GM08714 (cell line): ENCODE measurements at regions not wholly inside any gene's neighbourhood (a gene's known extent, or its start where the extent isn't known, plus 50 kb on each side); places are given as distances from the start of the nearest gene placed in this dataset.

Source experiments
- H3K4me3 ChIP-seq: fragments of 200-500 bp; sonication (Bioruptor generic); 2 replicates; pipeline ENCODE4 v1.5.1; 2014; ENCODE audit warnings: mild to moderate bottlenecking, low read length, inconsistent platforms
- ZNF274 ChIP-seq: IDR thresholded peaks from 2 replicates; pipeline ENCODE4 v1.6.1; 2012; ENCODE audit warnings: mild to moderate bottlenecking, low read depth, low read length

DNA sequence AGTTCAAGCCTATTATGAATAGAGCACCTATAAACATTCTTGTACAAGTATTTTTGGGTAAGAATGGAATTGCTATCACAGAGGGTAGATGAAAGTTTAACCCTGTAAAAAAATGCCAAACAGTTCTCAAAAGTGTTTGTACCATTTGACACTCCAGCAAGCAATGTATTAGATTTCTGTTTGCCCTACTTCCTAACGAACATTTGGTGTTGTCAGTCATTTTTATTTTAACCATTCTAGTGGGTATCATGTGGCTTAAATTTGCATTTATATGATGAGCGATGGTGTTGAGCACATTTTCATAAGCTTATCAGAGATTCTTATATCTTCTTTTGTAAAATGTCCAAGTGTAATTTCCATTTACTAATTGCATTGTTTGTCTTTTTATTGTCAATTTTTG, 608.2 kb upstream of the ACVR2A start:
- TF ChIP-seq ZNF274, result no peak
- H3K4me3 ChIP-seq, result no peak overlapping the region

DNA sequence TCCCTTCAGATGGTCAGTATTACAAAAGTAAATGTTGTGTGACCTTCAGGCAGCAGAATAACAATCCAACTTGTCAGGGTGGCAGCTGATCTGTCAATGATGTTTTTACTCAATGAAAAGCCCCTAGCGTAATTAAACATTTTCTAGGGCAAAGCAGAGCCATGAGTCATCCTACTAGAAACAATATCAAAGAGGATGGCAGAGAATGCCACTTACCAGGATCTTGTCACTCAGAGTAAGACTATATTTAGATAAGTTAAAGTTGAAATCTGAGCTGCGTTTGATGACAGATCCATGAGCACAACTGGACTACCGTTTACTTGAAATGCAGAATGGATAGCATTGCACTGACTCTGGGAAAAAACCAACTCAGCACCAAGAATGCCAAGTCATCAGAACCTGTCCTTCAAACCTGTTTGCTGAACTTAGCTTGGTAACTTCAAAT, 612.6 kb upstream of the ACVR2A start:
- no peak for TF ChIP-seq ZNF274

DNA sequence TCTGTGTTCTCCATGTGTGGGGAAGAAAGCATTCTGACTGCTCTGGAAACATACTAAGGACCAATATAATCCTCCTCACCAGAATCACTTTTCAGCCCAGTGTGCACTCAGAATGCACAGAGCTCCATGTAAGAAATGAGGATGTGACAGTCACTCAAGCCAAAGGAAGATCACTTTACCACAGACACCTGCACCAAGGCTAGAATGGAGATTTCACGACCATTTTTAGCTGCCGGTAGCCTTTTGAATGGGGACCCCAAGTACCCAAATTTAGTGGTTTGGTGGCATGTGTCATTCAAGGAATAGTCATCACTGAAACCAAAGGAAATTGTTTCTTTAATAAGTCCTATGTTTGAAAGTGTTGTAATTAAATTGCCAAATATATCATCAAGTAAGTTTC, 613.2 kb upstream of the ACVR2A start:
- TF ChIP-seq ZNF274, result no peak
- no peak overlapping the region for H3K4me3 ChIP-seq

More for the DNA sequence above, 612.6 kb upstream of the ACVR2A start:
- H3K4me3 ChIP-seq, result no peak overlapping the region

DNA sequence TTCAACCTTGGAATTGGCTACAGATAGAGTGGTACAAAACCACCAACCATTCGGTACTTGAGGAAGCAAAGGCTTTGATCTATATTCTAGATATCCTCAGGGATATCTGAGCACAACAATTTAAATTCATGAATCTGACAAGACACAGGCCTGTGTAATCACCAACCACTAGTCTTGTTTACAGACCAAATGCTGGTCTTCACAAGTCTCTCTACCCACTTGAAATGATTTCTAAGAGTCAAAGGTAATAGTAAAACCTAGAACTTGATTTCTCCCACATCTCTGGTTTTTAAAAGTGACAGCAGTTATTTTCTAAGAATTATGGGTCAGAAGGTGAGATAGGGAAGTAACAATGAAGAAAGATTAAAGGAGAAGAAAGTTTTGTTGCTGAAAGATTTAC, 613.7 kb upstream of the ACVR2A start:
- H3K4me3 ChIP-seq, result no peak overlapping the region
- no peak for TF ChIP-seq ZNF274

DNA sequence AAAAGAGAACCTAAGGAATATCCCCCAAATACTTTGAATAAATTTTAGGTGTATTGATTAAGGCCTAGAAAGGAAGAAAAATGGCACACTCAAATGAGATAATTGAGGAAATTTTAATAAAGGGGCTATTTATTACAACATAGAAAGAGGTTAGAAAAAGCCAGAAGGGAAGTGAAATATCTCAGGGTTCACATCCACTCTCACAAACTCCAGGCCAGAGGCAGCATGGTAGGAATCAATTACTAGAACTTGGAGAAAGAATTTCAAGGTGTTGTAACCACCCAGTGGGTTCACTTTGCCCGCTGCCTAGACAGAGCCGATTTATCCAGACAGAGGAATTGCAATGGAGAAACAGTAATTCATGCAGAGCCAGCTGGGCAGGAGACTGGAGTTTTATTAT, 617.5 kb upstream of the ACVR2A start:
- TF ChIP-seq ZNF274, result no peak
- no peak overlapping the region for H3K4me3 ChIP-seq

DNA sequence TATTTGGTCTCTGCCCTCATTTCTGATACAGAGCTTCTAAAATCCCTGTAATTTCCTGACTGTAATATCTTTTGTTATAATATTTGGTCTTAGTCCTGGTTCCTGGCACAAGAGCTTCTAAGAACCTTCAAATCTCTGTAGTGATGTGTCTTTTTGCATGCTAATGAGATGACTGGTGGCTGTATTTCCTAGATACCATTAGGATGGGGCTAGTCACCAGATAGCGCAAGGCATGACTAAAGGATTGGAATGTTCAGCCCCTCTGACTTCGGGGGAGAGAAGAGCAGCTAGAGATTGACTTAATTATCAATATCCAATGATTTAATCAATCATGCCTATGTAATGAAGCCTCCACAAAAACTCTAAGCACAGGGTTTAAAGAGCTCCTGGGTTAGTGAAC, 620.8 kb upstream of the ACVR2A start:
- no peak overlapping the region for H3K4me3 ChIP-seq
- no peak for TF ChIP-seq ZNF274

DNA sequence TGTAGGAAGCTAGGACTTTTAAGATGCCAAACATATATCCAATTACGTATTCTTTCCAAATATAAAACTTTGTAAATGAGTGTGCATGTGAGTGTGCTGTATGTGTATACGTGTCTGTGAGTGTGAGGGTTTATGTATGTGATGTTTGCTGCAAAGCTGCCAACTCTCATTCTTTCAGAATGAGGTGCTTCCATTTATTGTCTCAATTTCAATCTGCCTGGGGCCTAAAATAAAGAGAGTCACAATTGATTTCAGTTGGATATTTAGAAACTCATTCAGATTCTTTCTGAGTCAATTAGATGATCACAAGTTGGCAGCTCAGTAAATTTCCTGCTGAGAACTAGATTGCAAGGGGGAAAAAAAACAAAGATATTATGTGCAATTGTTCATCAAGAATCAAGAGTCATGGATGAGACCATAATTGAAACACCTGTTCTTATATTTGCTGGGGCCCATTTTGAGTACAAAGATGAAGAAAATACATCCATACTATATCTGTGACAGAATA, 621.2 kb upstream of the ACVR2A start:
- no peak for TF ChIP-seq ZNF274
- H3K4me3 ChIP-seq, result no peak overlapping the region

DNA sequence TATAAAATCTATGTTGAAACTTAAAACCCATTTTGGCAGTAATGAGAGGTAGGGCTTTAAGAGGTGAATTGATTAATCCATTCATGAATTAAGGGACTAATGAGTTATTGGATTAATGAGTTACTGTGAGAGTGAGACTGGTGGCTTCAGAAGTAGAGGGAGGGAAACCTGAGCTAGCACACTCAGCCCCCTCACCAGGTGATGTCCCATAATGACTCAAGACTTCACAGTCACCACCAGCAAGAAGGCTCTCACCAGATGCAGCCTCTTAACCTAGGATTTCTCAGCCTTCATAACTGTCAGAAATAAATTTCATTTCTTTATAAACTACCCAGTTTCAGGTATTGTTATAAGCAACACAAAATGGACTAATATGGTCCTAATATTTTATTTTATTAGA, 621.7 kb upstream of the ACVR2A start:
- TF ChIP-seq ZNF274, result no peak
- H3K4me3 ChIP-seq, result no peak overlapping the region

DNA sequence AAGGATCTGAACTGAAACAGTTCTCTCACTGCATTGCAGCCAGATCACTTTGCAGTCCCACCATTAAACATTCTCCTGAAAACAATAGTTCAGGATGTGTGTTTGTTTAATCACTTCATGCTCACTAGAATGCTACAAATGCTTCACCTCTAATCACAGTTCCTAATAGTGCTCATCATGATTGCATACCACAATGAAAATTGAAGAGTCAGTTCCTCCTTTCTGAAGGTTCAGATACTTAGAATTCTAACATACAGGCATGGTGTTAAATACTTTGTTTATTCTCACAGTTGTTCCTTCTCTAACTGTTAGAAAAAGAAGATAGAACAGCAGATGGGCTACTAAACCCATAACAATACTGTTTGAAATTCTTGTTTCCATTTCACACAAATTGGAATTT, 622.3 kb upstream of the ACVR2A start:
- H3K4me3 ChIP-seq, result no peak overlapping the region
- no peak for TF ChIP-seq ZNF274

DNA sequence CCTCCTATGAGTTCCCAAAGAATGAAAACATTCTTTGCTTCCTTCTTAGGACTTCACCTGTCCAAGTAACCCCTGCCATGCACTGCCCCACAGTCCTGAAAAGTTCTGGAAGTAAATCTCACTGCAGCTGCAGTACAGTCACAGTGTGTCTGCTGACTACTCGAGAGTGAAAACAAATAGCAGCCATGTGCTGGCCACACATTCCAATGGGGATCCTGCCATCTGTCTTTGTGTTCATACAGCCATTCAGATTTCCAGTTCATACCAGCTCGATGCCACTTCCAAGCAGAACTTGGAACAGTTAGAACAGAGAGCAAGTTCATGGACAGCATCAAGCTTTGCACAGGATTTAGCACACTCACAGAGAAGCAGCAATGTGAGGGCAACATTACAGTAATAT, 629.9 kb upstream of the ACVR2A start:
- no peak for TF ChIP-seq ZNF274
- no peak overlapping the region for H3K4me3 ChIP-seq

DNA sequence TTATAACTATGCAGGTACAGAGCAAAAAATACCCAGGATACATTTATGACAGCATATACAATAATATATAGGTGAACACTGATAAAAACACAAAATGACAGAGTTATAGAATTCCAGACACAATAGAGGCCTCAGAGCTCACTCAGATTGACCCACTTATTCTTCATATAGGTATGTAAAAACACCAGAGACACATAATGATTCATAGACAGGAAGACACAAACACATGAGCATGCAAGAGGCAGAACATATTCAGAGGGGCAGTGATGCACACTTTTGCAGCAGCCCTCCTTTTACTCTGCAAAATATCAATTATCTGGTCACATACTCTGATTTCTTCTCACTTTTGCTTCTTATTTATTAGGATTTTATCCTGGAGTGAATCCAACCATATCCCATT, 633.3 kb upstream of the ACVR2A start:
- H3K4me3 ChIP-seq, result no peak overlapping the region
- TF ChIP-seq ZNF274, result no peak

DNA sequence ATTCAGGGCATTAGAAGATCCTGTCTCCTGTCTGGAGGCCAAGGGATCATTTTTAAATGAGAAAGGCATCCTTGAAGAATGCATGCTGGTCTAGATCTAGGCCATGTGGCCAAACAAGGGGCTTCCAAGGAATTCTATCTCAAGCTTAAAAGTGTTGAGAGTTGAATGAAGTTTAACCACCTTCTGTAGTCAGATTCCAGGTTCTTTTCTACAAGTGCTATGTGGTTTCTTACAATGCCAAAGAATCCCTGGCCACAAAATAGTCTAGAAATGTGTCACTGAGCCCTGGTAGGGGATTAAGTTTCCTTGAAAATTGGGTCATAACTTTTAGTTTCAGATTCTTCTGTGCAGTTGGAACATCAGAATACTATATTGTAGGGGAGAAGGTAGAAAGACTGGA, 640.7 kb upstream of the ACVR2A start:
- TF ChIP-seq ZNF274, result no peak

DNA sequence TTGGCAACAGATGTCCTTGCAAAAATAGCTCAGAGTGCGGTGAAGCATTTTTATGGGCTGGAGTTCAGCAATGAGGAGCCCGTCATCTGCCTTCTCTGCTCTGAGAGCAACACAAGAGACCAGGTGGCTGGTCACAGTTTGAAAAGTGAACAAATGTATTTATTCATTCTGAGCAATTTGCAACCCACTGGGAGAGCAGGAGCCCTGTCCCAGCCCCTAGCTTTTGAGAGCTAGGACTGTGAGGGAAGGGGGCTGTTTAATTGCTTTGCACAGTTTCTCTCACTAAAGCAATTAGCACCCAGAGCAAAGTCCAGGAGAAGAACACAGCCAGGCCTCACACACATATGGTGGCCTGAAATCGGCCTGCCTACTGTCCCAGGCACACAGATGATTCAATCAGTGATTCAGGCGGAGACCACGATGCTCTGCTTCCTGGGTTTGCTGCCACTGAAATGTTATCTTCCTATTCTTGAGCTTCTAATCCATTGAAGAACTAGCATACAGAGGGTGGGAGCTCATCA, 646.1 kb upstream of the ACVR2A start:
- H3K4me3 ChIP-seq, result no peak overlapping the region
- no peak for TF ChIP-seq ZNF274

More for the DNA sequence above, 640.7 kb upstream of the ACVR2A start:
- no peak overlapping the region for H3K4me3 ChIP-seq

DNA sequence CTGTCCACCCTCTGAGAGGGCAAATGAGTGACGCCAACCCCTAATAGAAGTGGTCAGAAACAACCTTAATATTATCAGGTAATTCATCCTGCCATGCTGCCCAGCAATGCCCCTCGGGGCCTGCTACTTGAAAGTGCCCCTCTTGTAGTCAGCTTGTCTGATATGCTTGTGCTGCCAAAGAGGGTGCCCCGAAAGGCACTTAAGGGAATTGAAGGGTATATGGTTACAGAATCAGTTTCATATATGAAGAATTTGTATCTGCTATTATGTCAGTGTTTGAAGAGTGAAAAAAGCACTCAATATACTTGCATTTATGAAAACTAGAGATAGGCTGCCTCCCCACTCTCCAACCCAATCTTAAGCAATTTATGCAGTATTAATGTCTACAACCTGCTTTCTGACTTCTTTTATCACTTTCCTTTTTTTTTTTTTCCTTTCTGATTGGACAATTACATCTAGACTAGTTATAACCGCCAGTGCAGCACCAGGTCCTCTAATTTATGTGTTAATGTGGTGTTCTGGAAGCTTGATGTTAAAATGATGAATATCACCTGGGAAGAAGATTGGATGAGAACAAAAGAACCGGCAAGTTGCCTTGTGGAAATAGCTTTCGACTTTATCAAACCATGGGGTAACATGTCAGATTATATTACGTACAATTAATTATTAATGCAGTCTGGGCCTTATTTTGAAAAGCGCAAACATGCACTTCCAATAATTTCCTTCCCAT, 646.9 kb upstream of the ACVR2A start:
- TF ChIP-seq ZNF274, result no peak
- no peak overlapping the region for H3K4me3 ChIP-seq

DNA sequence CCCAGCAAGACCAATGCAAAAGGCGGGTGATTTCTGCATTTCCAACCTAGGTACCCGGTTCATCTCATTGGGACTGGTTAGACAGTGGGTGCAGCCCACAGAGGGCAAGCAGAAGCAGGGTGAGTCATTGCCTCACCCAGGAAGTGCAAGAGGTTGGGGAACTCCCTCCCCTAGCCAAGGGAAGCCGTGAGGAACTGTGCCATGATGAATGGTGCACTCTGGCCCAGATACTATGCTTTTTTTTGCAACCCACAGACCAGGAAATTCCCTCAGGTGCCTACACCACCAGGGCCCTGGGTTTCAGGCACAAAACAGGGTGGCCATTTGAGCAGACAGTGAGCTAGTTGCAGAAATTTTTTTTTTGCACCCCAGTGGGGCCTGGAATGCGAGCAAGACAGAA, 662.6 kb upstream of the ACVR2A start:
- no peak for TF ChIP-seq ZNF274
- H3K4me3 ChIP-seq, result no peak overlapping the region
